HepG2 (cell line): ENCODE measurements at regions not wholly inside any gene's neighbourhood (a gene's known extent, or its start where the extent isn't known, plus 50 kb on each side); places are given as distances from the start of the nearest gene placed in this dataset.

Experiments
- ATAC-seq: fragments of 200-7000 bp; cut with Tn5 transposase; 3 replicates; pipeline ENCODE4 v1.9.1; 2020; ENCODE audit warnings: mild to moderate bottlenecking, moderate library complexity
- BruUV-seq: library from RNA; stranded (reverse); fragments of 400-500 nt; replicated peaks from 2 replicates; lab custom pipeline; 2021; lab: Mats Ljungman, UMichigan
- CTCF ChIA-PET: fragments of 300-600 bp; formaldehyde crosslinking; extraction: SDS; loops from one replicate; lab custom pipeline; 2021; ENCODE audit warnings: low total read pairs, inconsistent platforms, low intra/inter-chr PET ratio; lab: Yijun Ruan, JAX
- POLR2A ChIA-PET: fragments of 350-600 bp; sonication (Branson Sonifier 250); formaldehyde crosslinking; loops from one replicate; lab custom pipeline; 2020; ENCODE audit warnings: antibody characterized with exemption, inconsistent platforms; lab: Yijun Ruan, JAX
- DNase-seq: peaks from one replicate; pipeline ENCODE4 v3.0.0-alpha.2; 2015; ENCODE audit warnings: low spot score
- FAIRE-seq: peaks from 3 replicates; lab custom pipeline; 2011; peaks lifted over from hg19 to GRCh38; lab: Jason Lieb, UNC
- H2AFZ ChIP-seq: one replicate; pipeline ENCODE4 v1.6.1; 2011; ENCODE audit warnings: low read length, inconsistent platforms
- H3K27ac ChIP-seq: fragments of 300-600 bp; 3 replicates; pipeline ENCODE4 v1.8.0; 2011; ENCODE audit warnings: mixed run types, mild to moderate bottlenecking, mixed read lengths, low read length, inconsistent platforms; ENCODE audit not compliant: insufficient read depth; ENCODE audit errors: extremely low read length
- H3K27me3 ChIP-seq, 2 experiments: fragments of 200-600 bp in 1 of 2; 2 replicates in 1 of 2; 3 replicates in 1 of 2; pipeline versions ENCODE4 v1.6.0 to v1.8.0; 2011; ENCODE audit warnings: low read length in 2 of 2, mild to moderate bottlenecking in 2 of 2, moderate library complexity in 2 of 2, inconsistent platforms in 1 of 2; ENCODE audit not compliant: insufficient read depth in 2 of 2, control insufficient read depth in 1 of 2
- H3K36me3 ChIP-seq, 2 experiments: fragments of 200-600 bp in 1 of 2; replicated peaks in 1 of 2; 2 replicates in 1 of 2; 3 replicates in 1 of 2; pipeline versions ENCODE4 v1.5.1 to v1.8.0; 2011; ENCODE audit warnings: low read length in 2 of 2, inconsistent platforms in 1 of 2; ENCODE audit not compliant: insufficient read depth in 2 of 2, control insufficient read depth in 1 of 2
- H3K4me1 ChIP-seq: 2 replicates; pipeline ENCODE4 v1.5.1; 2012; ENCODE audit warnings: low read length, inconsistent platforms; ENCODE audit not compliant: insufficient read depth
- H3K4me2 ChIP-seq: 2 replicates; pipeline ENCODE4 v1.6.0; 2011; ENCODE audit warnings: low read depth, low read length, inconsistent platforms
- H3K4me3 ChIP-seq, 3 experiments: fragments of 200-600 bp in 1 of 3; sonication (generic), shearing (Covaris generic) in 1 of 3; replicated peaks in 1 of 3; 2 replicates each; pipeline ENCODE4 v1.5.1; 2011 to 2016; ENCODE audit warnings: low read length in 3 of 3, inconsistent platforms in 2 of 3, low read depth in 2 of 3, mild to moderate bottlenecking in 2 of 3, control low read depth in 1 of 3, mixed read lengths in 1 of 3; ENCODE audit not compliant: insufficient read depth in 1 of 3
- H3K79me2 ChIP-seq: one replicate; pipeline ENCODE4 v1.6.1; 2011; ENCODE audit warnings: low read length, inconsistent platforms; ENCODE audit not compliant: insufficient read depth
- H3K9ac ChIP-seq: 2 replicates; pipeline ENCODE4 v1.6.0; 2011; ENCODE audit warnings: mild to moderate bottlenecking, low read depth, low read length, inconsistent platforms; ENCODE audit not compliant: insufficient read depth
- H3K9me3 ChIP-seq: 2 replicates; pipeline ENCODE4 v1.5.1; 2012; ENCODE audit warnings: mild to moderate bottlenecking, low read length
- H4K20me1 ChIP-seq: 2 replicates; pipeline ENCODE4 v1.6.0; 2011; ENCODE audit warnings: inconsistent platforms, mild to moderate bottlenecking, low read length, moderate library complexity; ENCODE audit not compliant: insufficient read depth
- ATF6 ChIP-seq: sonication (generic); formaldehyde crosslinking; conservative IDR thresholded peaks from 2 replicates; pipeline ENCODE4 v1.4.0; 2020; ENCODE audit warnings: missing genetic modification reagents
- BCL6 ChIP-seq: IDR thresholded peaks from 2 replicates; pipeline ENCODE4 v1.6.1; 2016; ENCODE audit warnings: missing genetic modification reagents, missing compliant biosample characterization
- FOXP1 ChIP-seq, 2 experiments: fragments of 450-650 bp in 1 of 2; IDR thresholded peaks; 2 replicates each; pipeline ENCODE4 v1.6.1; 2017 to 2018; ENCODE audit warnings: antibody characterized with exemption in 1 of 2
- GPN1 ChIP-seq: sonication (generic); formaldehyde crosslinking; IDR thresholded peaks from 2 replicates; pipeline ENCODE4 v1.5.1; 2020; ENCODE audit warnings: missing genetic modification reagents, borderline replicate concordance
- POLR2A ChIP-seq, 2 experiments: IDR thresholded peaks; 2 replicates each; pipeline ENCODE4 v1.6.1; 2011; ENCODE audit warnings: low read depth in 2 of 2, low read length in 2 of 2, mild to moderate bottlenecking in 1 of 2, moderate library complexity in 1 of 2; ENCODE audit not compliant: insufficient read depth in 1 of 2
- POLR2AphosphoS2 ChIP-seq: IDR thresholded peaks from 2 replicates; pipeline ENCODE4 v1.6.1; 2011; ENCODE audit warnings: low read depth, low read length, improper control_type of control experiment
- ZFP41 ChIP-seq: sonication (generic); formaldehyde crosslinking; IDR thresholded peaks from 2 replicates; pipeline ENCODE4 v1.4.0; 2020; ENCODE audit warnings: mild to moderate bottlenecking, missing genetic modification reagents, borderline replicate concordance
- ZNF251 ChIP-seq: sonication (generic); formaldehyde crosslinking; IDR thresholded peaks from 2 replicates; pipeline ENCODE4 v1.9.0; 2021; ENCODE audit warnings: mild to moderate bottlenecking, missing genetic modification reagents
- ZNF615 ChIP-seq: sonication (generic); formaldehyde crosslinking; IDR thresholded peaks from 2 replicates; pipeline ENCODE4 v1.5.0; 2020; ENCODE audit warnings: mild to moderate bottlenecking, missing genetic modification reagents, borderline replicate concordance
- ZNF670 ChIP-seq: sonication (generic); formaldehyde crosslinking; IDR thresholded peaks from 2 replicates; pipeline ENCODE4 v1.8.0; 2022; ENCODE audit warnings: mild to moderate bottlenecking, missing genetic modification reagents, borderline replicate concordance
- WGBS: methylation state at CpG from one replicate; pipeline ENCODE4 v1.1.6; 2017; ENCODE audit warnings: low lambda C conversion rate; 5-methylcytosine and 5-hydroxymethylcytosine counted together
- in situ Hi-C: cut with HindIII; loops from 2 replicates; pipeline ENCODE4 v1.10.0; 2017; ENCODE audit warnings: low pct_unique_long_range_greater_than_20kb; ENCODE audit not compliant: extremely low pct_ligation_motif_present
- intact Hi-C: fragments of 100-400 bp; cut with micrococcal nuclease; formaldehyde crosslinking; loops from one replicate; pipeline ENCODE4 v1.10.0; 2022; ENCODE audit not compliant: unreplicated experiment

- Histone ChIP-seq H3K27me3 (no peaks in the 10 kb centered on the region; a peak in 1 of 5 replicates), H2AFZ (no peak overlapping the region), H3K27ac (no peak overlapping the region), H4K20me1 (no peaks in the 10 kb centered on the region), H3K9ac (no peak overlapping the region), H3K9me3 (no peaks in the 10 kb centered on the region), H3K4me3 (no peak overlapping the region), H3K4me1 (peaks cover under 1% of the 10 kb centered on the region; the same call in 1 of the 2 replicates), H3K79me2 (no peaks in the 10 kb centered on the region), H3K36me3 (no peaks in the 10 kb centered on the region), H3K4me2 (no peak overlapping the region)
- CTCF ChIA-PET: no interaction called here
- whole genome bisulfite sequencing: 0% methylated on average over 1 of the region's 1 CpG
- in situ Hi-C loops (no loop called here), intact Hi-C loops (loop anchor here (1.0 kb wide), 1 partner anchor 48 kb away; no protein-coding TSS in a partner anchor)
- FAIRE-seq (no peak), DNase-seq (no peak), ATAC-seq (no peak; the same call in 2 of the 3 replicates)
- no TSS peak for BruUV-seq
- TF ChIP-seq POLR2AphosphoS2: no peak
- TF ChIP-seq POLR2A (IDR thresholded peaks at IDR 0.05; ENCODE audit: insufficient read depth in 1 of 2, low read depth in 2 of 2, low read length in 2 of 2): no peak
- TF ChIP-seq GPN1 (CRISPR knock-in tag): no peak
- TF ChIP-seq FOXP1 (IDR thresholded peaks at IDR 0.05): no peak
- TF ChIP-seq FOXP1 (CRISPR knock-in tag; IDR thresholded peaks at IDR 0.05): no peak
- TF ChIP-seq ZNF615 (CRISPR knock-in tag): no peak
- no peak for TF ChIP-seq ZFP41 (CRISPR knock-in tag)
- TF ChIP-seq ZNF670 (CRISPR knock-in tag): no peak
- no peak for TF ChIP-seq ZNF251 (CRISPR knock-in tag)
- no peak for TF ChIP-seq BCL6 (CRISPR knock-in tag)
- TF ChIP-seq ATF6: no peak
- POLR2A ChIA-PET: no interaction called here
These were observed 522.0 kb upstream of the ATXN8OS start for GRCh38 chr13:69585656-69586055.
